Activated CD8-positive, alpha-beta T cell treated with anti-CD3 and anti-CD28 coated beads for 36 hours (primary cell): ENCODE measurements at regions not wholly inside any gene's neighbourhood (a gene's known extent, or its start where the extent isn't known, plus 50 kb on each side); places are given as distances from the start of the nearest gene placed in this dataset.

Experiments
- ATAC-seq: fragments of 200-7000 bp; cut with Tn5 transposase; one replicate; pipeline ENCODE4 v1.10.0; 2021; ENCODE audit warnings: mild to moderate bottlenecking, moderate library complexity
- CTCF ChIA-PET: fragments of 350-600 bp; sonication (Branson Sonifier 250); formaldehyde crosslinking; loops from one replicate; lab custom pipeline; 2021; ENCODE audit warnings: antibody characterized with exemption; lab: Charles Lee
- POLR2A ChIA-PET: fragments of 350-600 bp; sonication (Branson Sonifier 250); formaldehyde crosslinking; loops from one replicate; lab custom pipeline; 2021; ENCODE audit warnings: antibody characterized with exemption; lab: Charles Lee
- DNase-seq: peaks from one replicate; pipeline ENCODE4 v3.0.0-alpha.2; 2020
- H3K27ac Mint-ChIP-seq: one replicate; pipeline ENCODE4 v1.8.0; 2021; ENCODE audit warnings: mild to moderate bottlenecking, mixed read lengths
- H3K27me3 Mint-ChIP-seq: one replicate; pipeline ENCODE4 v1.8.0; 2021; ENCODE audit warnings: mixed read lengths
- H3K36me3 Mint-ChIP-seq: one replicate; pipeline ENCODE4 v1.8.0; 2021; ENCODE audit warnings: low read depth, mixed read lengths
- H3K4me1 Mint-ChIP-seq: one replicate; pipeline ENCODE4 v1.8.0; 2021; ENCODE audit warnings: low read depth, mixed read lengths
- H3K4me3 Mint-ChIP-seq: one replicate; pipeline ENCODE4 v1.8.0; 2021; ENCODE audit warnings: mild to moderate bottlenecking, moderate library complexity, mixed read lengths
- H3K9me3 Mint-ChIP-seq: one replicate; pipeline ENCODE4 v1.8.0; 2021; ENCODE audit warnings: mixed read lengths
- CTCF ChIP-seq: fragments of 200-600 bp; IDR thresholded peaks from one replicate; pipeline ENCODE4 v1.8.0; 2022; ENCODE audit warnings: antibody characterized with exemption, mild to moderate bottlenecking
- intact Hi-C: fragments of 100-400 bp; cut with micrococcal nuclease; formaldehyde crosslinking; loops from one replicate; pipeline ENCODE4 v1.10.0; 2022

GRCh38 chr10:2676455-2676854, 390.9 kb upstream of the PFKP start:
- peaks cover 4% of the 10 kb centered on the region for H3K27me3 Mint-ChIP-seq
- H3K4me3 Mint-ChIP-seq = no peak overlapping the region
- ChIA-PET CTCF (no interaction called here), POLR2A (no interaction called here)
- ATAC-seq (no peak), DNase-seq (no peak)
- no peak overlapping the region for H3K27ac Mint-ChIP-seq
- H3K36me3 Mint-ChIP-seq = no peaks in the 10 kb centered on the region
- no peaks in the 10 kb centered on the region for H3K9me3 Mint-ChIP-seq
- no peaks in the 10 kb centered on the region for H3K4me1 Mint-ChIP-seq
- intact Hi-C loops = no loop called here
- TF ChIP-seq CTCF = no peak

GRCh38 chr10:2674451-2674850, 392.9 kb upstream of the PFKP start:
- Mint-ChIP-seq H3K4me1 (no peaks in the 10 kb centered on the region), H3K27ac (no peak overlapping the region), H3K4me3 (no peak overlapping the region), H3K9me3 (no peaks in the 10 kb centered on the region), H3K27me3 (peaks cover 4% of the 10 kb centered on the region), H3K36me3 (no peaks in the 10 kb centered on the region)
- POLR2A ChIA-PET = interaction anchor here (0.6 kb wide), 1 partner anchor 60 kb away, joined by 6 read pairs; no protein-coding TSS in a partner anchor
- intact Hi-C loops = no loop called here
- ATAC-seq = no peak
- TF ChIP-seq CTCF = no peak
- CTCF ChIA-PET = no interaction called here
- DNase-seq = no peak

GRCh38 chr10:2670864-2671263, 396.5 kb upstream of the PFKP start:
- H3K4me3 Mint-ChIP-seq = no peak overlapping the region
- ChIA-PET POLR2A (no interaction called here), CTCF (no interaction called here)
- no peaks in the 10 kb centered on the region for H3K36me3 Mint-ChIP-seq
- no peak for TF ChIP-seq CTCF
- ATAC-seq = no peak
- intact Hi-C loops = no loop called here
- no peak overlapping the region for H3K27ac Mint-ChIP-seq
- DNase-seq = no peak
- H3K4me1 Mint-ChIP-seq = no peaks in the 10 kb centered on the region
- no peaks in the 10 kb centered on the region for H3K9me3 Mint-ChIP-seq
- H3K27me3 Mint-ChIP-seq = no peaks in the 10 kb centered on the region

GRCh38 chr10:2665772-2666171, 401.6 kb upstream of the PFKP start:
- Mint-ChIP-seq H3K36me3 (no peaks in the 10 kb centered on the region), H3K9me3 (peaks cover 5% of the 10 kb centered on the region), H3K27me3 (no peaks in the 10 kb centered on the region), H3K4me1 (no peaks in the 10 kb centered on the region), H3K27ac (no peak overlapping the region), H3K4me3 (no peak overlapping the region)
- TF ChIP-seq CTCF = no peak
- intact Hi-C loops = no loop called here
- ChIA-PET POLR2A (no interaction called here), CTCF (no interaction called here)
- DNase-seq (no peak), ATAC-seq (no peak)

GRCh38 chr10:2660276-2660675, 407.1 kb upstream of the PFKP start:
- Mint-ChIP-seq H3K9me3 (peaks cover 4% of the 10 kb centered on the region), H3K27ac (no peak overlapping the region), H3K27me3 (no peaks in the 10 kb centered on the region), H3K36me3 (no peaks in the 10 kb centered on the region), H3K4me1 (no peaks in the 10 kb centered on the region), H3K4me3 (no peak overlapping the region)
- ChIA-PET CTCF (no interaction called here), POLR2A (no interaction called here)
- intact Hi-C loops = no loop called here
- DNase-seq (no peak), ATAC-seq (no peak)
- no peak for TF ChIP-seq CTCF
